ENCODE measurements at regions not wholly inside any gene's neighbourhood (a gene's known extent, or its start where the extent isn't known, plus 50 kb on each side); places are given as distances from the start of the nearest gene placed in this dataset.

DNA sequence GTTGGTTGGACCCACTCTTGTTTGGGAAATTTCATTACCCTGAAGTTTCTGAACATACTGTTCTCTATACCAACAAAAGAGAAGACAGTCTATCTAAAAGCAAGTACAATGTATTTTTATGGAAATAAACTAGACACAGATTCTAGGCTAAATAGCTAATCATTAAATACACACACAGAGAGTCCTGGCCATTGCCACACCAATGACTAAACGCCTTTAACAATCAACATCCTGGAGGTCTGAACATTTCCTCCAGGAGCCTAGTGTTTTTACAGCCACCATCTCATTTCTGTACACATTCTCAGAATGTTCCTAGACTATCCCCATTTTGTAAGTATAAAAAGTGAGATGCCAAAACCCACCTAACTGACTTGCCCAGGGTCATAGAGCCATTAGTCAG, 141.6 kb upstream of the RREB1 start:
- TF ChIP-seq, protein P1, sequence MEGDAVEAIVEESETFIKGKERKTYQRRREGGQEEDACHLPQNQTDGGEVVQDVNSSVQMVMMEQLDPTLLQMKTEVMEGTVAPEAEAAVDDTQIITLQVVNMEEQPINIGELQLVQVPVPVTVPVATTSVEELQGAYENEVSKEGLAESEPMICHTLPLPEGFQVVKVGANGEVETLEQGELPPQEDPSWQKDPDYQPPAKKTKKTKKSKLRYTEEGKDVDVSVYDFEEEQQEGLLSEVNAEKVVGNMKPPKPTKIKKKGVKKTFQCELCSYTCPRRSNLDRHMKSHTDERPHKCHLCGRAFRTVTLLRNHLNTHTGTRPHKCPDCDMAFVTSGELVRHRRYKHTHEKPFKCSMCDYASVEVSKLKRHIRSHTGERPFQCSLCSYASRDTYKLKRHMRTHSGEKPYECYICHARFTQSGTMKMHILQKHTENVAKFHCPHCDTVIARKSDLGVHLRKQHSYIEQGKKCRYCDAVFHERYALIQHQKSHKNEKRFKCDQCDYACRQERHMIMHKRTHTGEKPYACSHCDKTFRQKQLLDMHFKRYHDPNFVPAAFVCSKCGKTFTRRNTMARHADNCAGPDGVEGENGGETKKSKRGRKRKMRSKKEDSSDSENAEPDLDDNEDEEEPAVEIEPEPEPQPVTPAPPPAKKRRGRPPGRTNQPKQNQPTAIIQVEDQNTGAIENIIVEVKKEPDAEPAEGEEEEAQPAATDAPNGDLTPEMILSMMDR (IDR thresholded peaks at IDR 0.05) = no peak
- TF ChIP-seq POLR2A (IDR thresholded peaks at IDR 0.05) = no peak

Data from uterus (tissue), 2 donors.